ENCODE measurements at regions not wholly inside any gene's neighbourhood (a gene's known extent, or its start where the extent isn't known, plus 50 kb on each side); places are given as distances from the start of the nearest gene placed in this dataset.

DNA sequence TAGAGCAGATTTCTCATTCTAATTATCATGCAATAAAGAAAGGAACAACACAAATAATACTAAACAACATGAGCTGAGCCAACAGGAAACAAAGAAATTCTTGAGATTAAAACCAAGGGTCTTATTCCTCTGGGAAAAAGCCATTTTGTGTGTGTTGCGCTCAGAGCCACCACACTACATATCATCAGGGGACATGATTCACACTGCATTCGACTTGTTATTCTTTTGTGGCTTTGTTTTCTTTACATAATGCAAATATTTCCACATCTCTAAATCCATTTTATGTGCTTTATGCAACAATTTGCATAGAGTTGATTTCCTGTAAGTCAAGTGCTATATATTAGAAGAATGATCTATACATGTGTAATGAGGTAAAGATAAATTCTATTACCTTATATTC is 719.6 kb downstream of the TBC1D32 start:
- Mint-ChIP-seq H3K4me1 (ENCODE audit: low read depth) (no peaks in the 10 kb centered on the region), H3K4me3 (no peak overlapping the region), H3K36me3 (ENCODE audit: low read depth) (peaks cover 7% of the 10 kb centered on the region; the same call in 1 of the 2 replicates), H3K27me3 (ENCODE audit: insufficient read depth) (no peaks in the 10 kb centered on the region; the same call in 1 of the 2 replicates), H3K9me3 (peaks cover 26% of the 10 kb centered on the region), H3K27ac (no peak overlapping the region)
- DNase-seq: no peak
- TF ChIP-seq, protein P1, sequence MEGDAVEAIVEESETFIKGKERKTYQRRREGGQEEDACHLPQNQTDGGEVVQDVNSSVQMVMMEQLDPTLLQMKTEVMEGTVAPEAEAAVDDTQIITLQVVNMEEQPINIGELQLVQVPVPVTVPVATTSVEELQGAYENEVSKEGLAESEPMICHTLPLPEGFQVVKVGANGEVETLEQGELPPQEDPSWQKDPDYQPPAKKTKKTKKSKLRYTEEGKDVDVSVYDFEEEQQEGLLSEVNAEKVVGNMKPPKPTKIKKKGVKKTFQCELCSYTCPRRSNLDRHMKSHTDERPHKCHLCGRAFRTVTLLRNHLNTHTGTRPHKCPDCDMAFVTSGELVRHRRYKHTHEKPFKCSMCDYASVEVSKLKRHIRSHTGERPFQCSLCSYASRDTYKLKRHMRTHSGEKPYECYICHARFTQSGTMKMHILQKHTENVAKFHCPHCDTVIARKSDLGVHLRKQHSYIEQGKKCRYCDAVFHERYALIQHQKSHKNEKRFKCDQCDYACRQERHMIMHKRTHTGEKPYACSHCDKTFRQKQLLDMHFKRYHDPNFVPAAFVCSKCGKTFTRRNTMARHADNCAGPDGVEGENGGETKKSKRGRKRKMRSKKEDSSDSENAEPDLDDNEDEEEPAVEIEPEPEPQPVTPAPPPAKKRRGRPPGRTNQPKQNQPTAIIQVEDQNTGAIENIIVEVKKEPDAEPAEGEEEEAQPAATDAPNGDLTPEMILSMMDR (IDR thresholded peaks at IDR 0.05): no peak

DNA sequence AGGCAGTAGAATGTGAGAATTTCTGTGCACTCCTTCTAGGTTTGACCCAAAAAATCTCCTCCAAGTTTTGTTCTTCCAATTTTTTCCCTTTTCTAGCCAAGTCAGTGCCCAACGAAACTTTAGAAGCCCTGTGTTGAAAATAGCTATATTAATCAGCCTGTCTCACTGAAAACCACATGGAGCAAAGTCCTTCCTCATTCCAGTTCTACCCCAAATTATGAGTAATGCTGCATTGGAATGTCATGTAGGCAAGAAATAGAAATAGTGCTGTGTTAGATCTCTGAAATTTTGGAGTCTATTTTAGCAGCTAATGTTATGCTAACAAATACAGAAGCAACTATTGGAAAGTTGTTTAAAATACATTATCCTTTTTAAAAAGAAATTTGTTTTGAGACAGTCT is 725.5 kb downstream of the TBC1D32 start:
- DNase-seq: no peak
- H3K9me3 Mint-ChIP-seq: peaks cover 29% of the 10 kb centered on the region
- H3K27me3 Mint-ChIP-seq (ENCODE audit: insufficient read depth): peaks cover 2% of the 10 kb centered on the region; the same call in 1 of the 2 replicates
- no peaks in the 10 kb centered on the region for H3K4me1 Mint-ChIP-seq (ENCODE audit: low read depth)
- H3K27ac Mint-ChIP-seq: no peak overlapping the region
- H3K4me3 Mint-ChIP-seq: no peak overlapping the region
- no peaks in the 10 kb centered on the region for H3K36me3 Mint-ChIP-seq (ENCODE audit: low read depth)
- TF ChIP-seq, protein P1 (IDR thresholded peaks at IDR 0.05): no peak

DNA sequence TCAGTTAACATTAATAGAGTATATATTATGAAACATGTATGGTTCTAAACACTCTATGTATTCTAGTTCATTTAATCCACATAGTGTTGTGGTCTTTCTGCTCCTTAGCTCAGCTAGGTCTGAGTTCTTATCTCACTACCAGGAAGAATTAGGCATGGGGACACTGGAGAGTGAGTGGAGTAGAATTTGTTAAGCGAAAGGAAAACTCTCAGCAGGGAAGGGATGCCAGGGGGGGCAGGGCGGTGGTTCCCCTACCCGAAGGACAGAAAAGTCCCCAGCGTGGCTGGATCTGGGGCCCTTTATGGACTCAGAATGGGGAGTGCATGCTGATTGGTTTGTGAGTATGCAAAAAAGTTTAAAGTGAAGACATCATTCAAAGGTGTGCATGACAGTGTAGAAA is 727.5 kb downstream of the TBC1D32 start:
- Mint-ChIP-seq H3K4me1 (ENCODE audit: low read depth) (no peaks in the 10 kb centered on the region), H3K27me3 (ENCODE audit: insufficient read depth) (peaks cover 2% of the 10 kb centered on the region; the same call in 1 of the 2 replicates), H3K27ac (no peak overlapping the region), H3K4me3 (no peak overlapping the region), H3K9me3 (peaks cover 33% of the 10 kb centered on the region), H3K36me3 (ENCODE audit: low read depth) (no peaks in the 10 kb centered on the region)
- no peak for DNase-seq
- TF ChIP-seq, protein P1 (IDR thresholded peaks at IDR 0.05): no peak

- Mint-ChIP-seq H3K4me3 (no peak overlapping the region), H3K9me3 (peaks cover 30% of the 10 kb centered on the region), H3K4me1 (ENCODE audit: low read depth) (no peaks in the 10 kb centered on the region), H3K27me3 (ENCODE audit: insufficient read depth) (peaks cover 2% of the 10 kb centered on the region; the same call in 1 of the 2 replicates), H3K27ac (no peak overlapping the region), H3K36me3 (ENCODE audit: low read depth) (no peaks in the 10 kb centered on the region)
- TF ChIP-seq, protein P1 (IDR thresholded peaks at IDR 0.05): no peak
- DNase-seq: no peak
These were observed 729.8 kb downstream of the TBC1D32 start for GRCh38 chr6:120604510-120604909.

DNA sequence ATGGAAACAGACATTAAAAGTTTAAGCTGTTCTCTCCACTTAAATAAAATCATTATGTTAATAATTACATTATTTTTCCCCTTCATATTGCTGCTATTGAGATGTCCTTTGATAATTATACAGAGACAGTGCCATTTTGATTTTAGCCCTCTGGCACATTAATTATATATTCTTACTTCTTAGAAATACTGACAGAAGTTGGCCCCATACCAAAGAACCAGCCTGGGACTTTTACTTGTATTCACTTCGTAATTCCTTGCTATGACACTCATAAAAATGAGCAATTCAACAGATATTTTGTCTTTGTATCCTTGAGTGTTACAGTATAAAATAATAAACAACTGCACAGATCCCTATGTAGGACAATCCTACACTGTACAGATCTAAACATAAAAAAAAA is 743.7 kb downstream of the TBC1D32 start:
- Mint-ChIP-seq H3K9me3 (peaks cover 15% of the 10 kb centered on the region), H3K36me3 (ENCODE audit: low read depth) (no peaks in the 10 kb centered on the region), H3K4me1 (ENCODE audit: low read depth) (no peaks in the 10 kb centered on the region), H3K27ac (no peak overlapping the region), H3K27me3 (ENCODE audit: insufficient read depth) (no peaks in the 10 kb centered on the region), H3K4me3 (no peak overlapping the region)
- no peak for DNase-seq
- TF ChIP-seq, protein P1 (IDR thresholded peaks at IDR 0.05): no peak

- Mint-ChIP-seq H3K9me3 (peaks cover 23% of the 10 kb centered on the region), H3K36me3 (ENCODE audit: low read depth) (peaks cover 5% of the 10 kb centered on the region; the same call in 1 of the 2 replicates), H3K4me1 (ENCODE audit: low read depth) (no peaks in the 10 kb centered on the region), H3K27ac (no peak overlapping the region), H3K27me3 (ENCODE audit: insufficient read depth) (no peaks in the 10 kb centered on the region), H3K4me3 (no peak overlapping the region)
- no peak for DNase-seq
- TF ChIP-seq, protein P1 (IDR thresholded peaks at IDR 0.05): no peak
These were observed 745.9 kb downstream of the TBC1D32 start for GRCh38 chr6:120588424-120588823.

All from HFFc6 (cell line).